ENCODE measurements at regions not wholly inside any gene's neighbourhood (a gene's known extent, or its start where the extent isn't known, plus 50 kb on each side); places are given as distances from the start of the nearest gene placed in this dataset.
A peak's percentile ranks its signal among the peaks of the same experiment; 100 is the strongest.

- Histone ChIP-seq H2BK12ac (ENCODE audit: low read length) (no peak overlapping the region), H2AFZ (ENCODE audit: low read length) (no peak overlapping the region), H3K27me3 (ENCODE audit: control insufficient read depth in 3 of 3, insufficient read depth in 3 of 3, low read depth in 1 of 3, low read length in 3 of 3) (no peaks in the 10 kb centered on the region), H3K27ac (replicated peaks; ENCODE audit: low read length) (no peak overlapping the region), H3K79me1 (ENCODE audit: low read depth, low read length) (no peaks in the 10 kb centered on the region), H3K14ac (ENCODE audit: low read length) (no peak overlapping the region), H4K91ac (ENCODE audit: low read depth, low read length, poor library complexity) (no peak overlapping the region), H4K8ac (ENCODE audit: low read depth, low read length) (no peak overlapping the region), H3K23ac (ENCODE audit: low read depth, low read length, poor library complexity) (no peak overlapping the region), H3K18ac (ENCODE audit: low read length) (no peak overlapping the region), H3K4me1 (ENCODE audit: control insufficient read depth in 2 of 2, insufficient read depth in 1 of 2, low read depth in 1 of 2, low read length in 2 of 2) (no peaks in the 10 kb centered on the region), H3K9ac (ENCODE audit: low read depth, low read length, poor library complexity) (no peak overlapping the region), H3K4me2 (ENCODE audit: insufficient read depth, low read length, poor library complexity, severe bottlenecking) (no peak overlapping the region), H2BK15ac (ENCODE audit: low read length) (no peak overlapping the region), H3K4me3 (ENCODE audit: low read length in 2 of 2) (no peak overlapping the region), H2AK5ac (ENCODE audit: low read depth, low read length) (no peak overlapping the region), H2BK120ac (ENCODE audit: low read depth, low read length) (no peak overlapping the region), H3K36me3 (replicated peaks in 1 of 2; ENCODE audit: control insufficient read depth in 2 of 2, insufficient read depth in 2 of 2, low read length in 2 of 2) (no peaks in the 10 kb centered on the region), H3K9me3 (replicated peaks in 1 of 2; ENCODE audit: control insufficient read depth in 2 of 2, insufficient read depth in 1 of 2, low read depth in 1 of 2, low read length in 2 of 2) (no peaks in the 10 kb centered on the region), H2BK5ac (ENCODE audit: low read length) (no peak overlapping the region), H3K4ac (ENCODE audit: low read length) (no peak overlapping the region)
- no peak for DNase-seq (ENCODE audit: low spot score)
- no CpG with 5 or more reads among the region's 5 CpGs for WGBS, 2 donors (ENCODE audit: extremely low coverage in 2 of 2, insufficient read length in 2 of 2, insufficient replicate concordance in 1 of 2)
These were observed 177.4 kb upstream of the MAMLD1 start for GRCh38 chrX:150185766-150186165.

- no peaks in the 10 kb centered on the region for H3K4me1 ChIP-seq (ENCODE audit: control insufficient read depth in 2 of 2, insufficient read depth in 1 of 2, low read depth in 1 of 2, low read length in 2 of 2)
- no peak overlapping the region for H2AFZ ChIP-seq (ENCODE audit: low read length)
- no peak overlapping the region for H3K27ac ChIP-seq (replicated peaks; ENCODE audit: low read length)
- H3K4me3 ChIP-seq (ENCODE audit: low read length in 2 of 2): no peak overlapping the region
- H3K9ac ChIP-seq (ENCODE audit: low read depth, low read length, poor library complexity): no peak overlapping the region
- no peaks in the 10 kb centered on the region for H3K36me3 ChIP-seq (replicated peaks in 1 of 2; ENCODE audit: control insufficient read depth in 2 of 2, insufficient read depth in 2 of 2, low read length in 2 of 2)
- no peak overlapping the region for H3K14ac ChIP-seq (ENCODE audit: low read length)
- H3K23ac ChIP-seq (ENCODE audit: low read depth, low read length, poor library complexity): no peak overlapping the region
- H3K18ac ChIP-seq (ENCODE audit: low read length): no peak overlapping the region
- no peaks in the 10 kb centered on the region for H3K79me1 ChIP-seq (ENCODE audit: low read depth, low read length)
- no peak overlapping the region for H2BK5ac ChIP-seq (ENCODE audit: low read length)
- no peak overlapping the region for H2AK5ac ChIP-seq (ENCODE audit: low read depth, low read length)
- H3K27me3 ChIP-seq (ENCODE audit: control insufficient read depth in 3 of 3, insufficient read depth in 3 of 3, low read depth in 1 of 3, low read length in 3 of 3): peaks cover 0 to 2% (median 0%) of the 10 kb centered on the region in 3 experiments
- no peak overlapping the region for H4K91ac ChIP-seq (ENCODE audit: low read depth, low read length, poor library complexity)
- no peak overlapping the region for H3K4me2 ChIP-seq (ENCODE audit: insufficient read depth, low read length, poor library complexity, severe bottlenecking)
- WGBS, 2 donors (ENCODE audit: extremely low coverage in 2 of 2, insufficient read length in 2 of 2, insufficient replicate concordance in 1 of 2): no CpG with 5 or more reads among the region's 5 CpGs
- no peak overlapping the region for H3K4ac ChIP-seq (ENCODE audit: low read length)
- H2BK120ac ChIP-seq (ENCODE audit: low read depth, low read length): no peak overlapping the region
- no peak overlapping the region for H4K8ac ChIP-seq (ENCODE audit: low read depth, low read length)
- H3K9me3 ChIP-seq (replicated peaks in 1 of 2; ENCODE audit: control insufficient read depth in 2 of 2, insufficient read depth in 1 of 2, low read depth in 1 of 2, low read length in 2 of 2): no peaks in the 10 kb centered on the region
- no peak overlapping the region for H2BK15ac ChIP-seq (ENCODE audit: low read length)
- H2BK12ac ChIP-seq (ENCODE audit: low read length): no peak overlapping the region
- no peak for DNase-seq (ENCODE audit: low spot score)
These were observed 170.3 kb upstream of the MAMLD1 start for GRCh38 chrX:150192816-150193215.

GRCh38 chrX:150196285-150196684 lies 166.8 kb upstream of the MAMLD1 start:
- no peak overlapping the region for H4K8ac ChIP-seq (ENCODE audit: low read depth, low read length)
- WGBS, 2 donors (ENCODE audit: extremely low coverage in 2 of 2, insufficient read length in 2 of 2, insufficient replicate concordance in 1 of 2): no CpG with 5 or more reads among the region's 3 CpGs
- no peak overlapping the region for H3K4me2 ChIP-seq (ENCODE audit: insufficient read depth, low read length, poor library complexity, severe bottlenecking)
- H2AK5ac ChIP-seq (ENCODE audit: low read depth, low read length): no peak overlapping the region
- H3K79me1 ChIP-seq (ENCODE audit: low read depth, low read length): no peaks in the 10 kb centered on the region
- no peak overlapping the region for H2BK12ac ChIP-seq (ENCODE audit: low read length)
- H3K36me3 ChIP-seq (replicated peaks in 1 of 2; ENCODE audit: control insufficient read depth in 2 of 2, insufficient read depth in 2 of 2, low read length in 2 of 2): no peaks in the 10 kb centered on the region
- peak overlapping the region; percentile 24 for H2AFZ ChIP-seq (ENCODE audit: low read length)
- no peak overlapping the region for H3K14ac ChIP-seq (ENCODE audit: low read length)
- no peak overlapping the region for H3K4me3 ChIP-seq (ENCODE audit: low read length in 2 of 2)
- H2BK15ac ChIP-seq (ENCODE audit: low read length): no peak overlapping the region
- H3K27ac ChIP-seq (replicated peaks; ENCODE audit: low read length): no peak overlapping the region
- H4K91ac ChIP-seq (ENCODE audit: low read depth, low read length, poor library complexity): no peak overlapping the region
- H3K4ac ChIP-seq (ENCODE audit: low read length): no peak overlapping the region
- H3K9me3 ChIP-seq (replicated peaks in 1 of 2; ENCODE audit: control insufficient read depth in 2 of 2, insufficient read depth in 1 of 2, low read depth in 1 of 2, low read length in 2 of 2): no peaks in the 10 kb centered on the region
- H2BK5ac ChIP-seq (ENCODE audit: low read length): no peak overlapping the region
- peaks cover 0 to 2% (median 0%) of the 10 kb centered on the region in 3 experiments for H3K27me3 ChIP-seq (ENCODE audit: control insufficient read depth in 3 of 3, insufficient read depth in 3 of 3, low read depth in 1 of 3, low read length in 3 of 3)
- DNase-seq (ENCODE audit: low spot score): no peak
- no peak overlapping the region for H3K18ac ChIP-seq (ENCODE audit: low read length)
- no peak overlapping the region for H3K23ac ChIP-seq (ENCODE audit: low read depth, low read length, poor library complexity)
- no peak overlapping the region for H2BK120ac ChIP-seq (ENCODE audit: low read depth, low read length)
- H3K9ac ChIP-seq (ENCODE audit: low read depth, low read length, poor library complexity): no peak overlapping the region
- no peaks in the 10 kb centered on the region for H3K4me1 ChIP-seq (ENCODE audit: control insufficient read depth in 2 of 2, insufficient read depth in 1 of 2, low read depth in 1 of 2, low read length in 2 of 2)

GRCh38 chrX:150197388-150197787 lies 165.7 kb upstream of the MAMLD1 start:
- no CpG with 5 or more reads among the region's 2 CpGs for WGBS, 2 donors (ENCODE audit: extremely low coverage in 2 of 2, insufficient read length in 2 of 2, insufficient replicate concordance in 1 of 2)
- no peak overlapping the region for H2BK120ac ChIP-seq (ENCODE audit: low read depth, low read length)
- no peak overlapping the region for H3K4ac ChIP-seq (ENCODE audit: low read length)
- H3K18ac ChIP-seq (ENCODE audit: low read length): no peak overlapping the region
- H4K91ac ChIP-seq (ENCODE audit: low read depth, low read length, poor library complexity): no peak overlapping the region
- no peak overlapping the region for H3K14ac ChIP-seq (ENCODE audit: low read length)
- H3K79me1 ChIP-seq (ENCODE audit: low read depth, low read length): no peaks in the 10 kb centered on the region
- no peak overlapping the region for H3K27ac ChIP-seq (replicated peaks; ENCODE audit: low read length)
- H2AFZ ChIP-seq (ENCODE audit: low read length): no peak overlapping the region
- no peak overlapping the region for H3K23ac ChIP-seq (ENCODE audit: low read depth, low read length, poor library complexity)
- DNase-seq (ENCODE audit: low spot score): no peak
- no peak overlapping the region for H2BK5ac ChIP-seq (ENCODE audit: low read length)
- no peaks in the 10 kb centered on the region for H3K36me3 ChIP-seq (replicated peaks in 1 of 2; ENCODE audit: control insufficient read depth in 2 of 2, insufficient read depth in 2 of 2, low read length in 2 of 2)
- H3K4me1 ChIP-seq (ENCODE audit: control insufficient read depth in 2 of 2, insufficient read depth in 1 of 2, low read depth in 1 of 2, low read length in 2 of 2): no peaks in the 10 kb centered on the region
- H4K8ac ChIP-seq (ENCODE audit: low read depth, low read length): no peak overlapping the region
- no peak overlapping the region for H3K4me3 ChIP-seq (ENCODE audit: low read length in 2 of 2)
- no peak overlapping the region for H3K9ac ChIP-seq (ENCODE audit: low read depth, low read length, poor library complexity)
- H2BK12ac ChIP-seq (ENCODE audit: low read length): no peak overlapping the region
- no peak overlapping the region for H2BK15ac ChIP-seq (ENCODE audit: low read length)
- H3K27me3 ChIP-seq (ENCODE audit: control insufficient read depth in 3 of 3, insufficient read depth in 3 of 3, low read depth in 1 of 3, low read length in 3 of 3): peaks cover 0 to 2% (median 0%) of the 10 kb centered on the region in 3 experiments
- no peak overlapping the region for H2AK5ac ChIP-seq (ENCODE audit: low read depth, low read length)
- H3K9me3 ChIP-seq (replicated peaks in 1 of 2; ENCODE audit: control insufficient read depth in 2 of 2, insufficient read depth in 1 of 2, low read depth in 1 of 2, low read length in 2 of 2): no peaks in the 10 kb centered on the region
- H3K4me2 ChIP-seq (ENCODE audit: insufficient read depth, low read length, poor library complexity, severe bottlenecking): no peak overlapping the region

Data from neuronal stem cell (in vitro differentiated cells).